HG02870 (cell line): ENCODE measurements at regions not wholly inside any gene's neighbourhood (a gene's known extent, or its start where the extent isn't known, plus 50 kb on each side); places are given as distances from the start of the nearest gene placed in this dataset.

Experiments used
- ATAC-seq: cut with Tn5 transposase; IDR thresholded peaks from one replicate; pipeline ENCODE4 v1.9.1; 2021; ENCODE audit warnings: mild to moderate bottlenecking, moderate library complexity; ENCODE audit not compliant: unreplicated experiment

DNA sequence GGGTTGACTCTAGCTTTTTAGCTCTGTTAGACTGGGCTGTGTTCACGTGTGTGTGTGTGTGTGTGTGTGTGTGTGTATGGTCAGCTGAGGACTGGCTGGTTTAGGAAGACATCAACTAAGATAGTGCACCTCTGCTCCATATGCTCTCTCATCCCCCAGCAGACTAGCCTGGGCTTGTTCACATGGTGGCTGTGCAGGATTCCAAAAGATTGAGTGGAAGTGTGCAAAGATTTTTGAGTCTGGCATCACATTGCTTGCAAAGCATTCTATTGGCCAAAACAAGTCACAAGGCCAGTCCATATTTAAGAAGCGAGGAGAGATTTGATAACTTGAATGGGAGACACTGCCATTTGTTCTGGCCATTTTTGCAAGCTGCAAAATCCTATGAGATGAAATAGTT lies 79.7 kb upstream of the C11orf87 start:
- ATAC-seq: no peak

DNA sequence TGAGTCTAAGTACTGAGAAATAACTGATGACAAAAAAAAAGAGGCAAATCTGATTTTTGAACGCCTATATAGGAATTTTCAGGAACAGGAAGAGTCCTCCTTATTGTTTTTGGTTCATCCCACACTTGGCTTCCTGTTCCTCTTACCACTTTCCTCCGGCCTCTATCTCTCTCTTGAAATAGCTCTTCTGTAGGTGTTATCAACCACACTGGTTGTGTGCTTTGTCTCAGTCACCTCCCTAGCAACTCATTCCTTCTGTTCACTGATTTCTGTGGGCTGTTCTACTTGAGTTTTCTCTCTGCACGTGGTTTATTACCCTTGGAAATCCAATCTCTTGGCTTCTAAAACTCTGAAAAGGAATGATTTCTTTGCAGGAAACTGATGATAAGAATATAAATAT lies 78.7 kb upstream of the C11orf87 start:
- no peak for ATAC-seq

DNA sequence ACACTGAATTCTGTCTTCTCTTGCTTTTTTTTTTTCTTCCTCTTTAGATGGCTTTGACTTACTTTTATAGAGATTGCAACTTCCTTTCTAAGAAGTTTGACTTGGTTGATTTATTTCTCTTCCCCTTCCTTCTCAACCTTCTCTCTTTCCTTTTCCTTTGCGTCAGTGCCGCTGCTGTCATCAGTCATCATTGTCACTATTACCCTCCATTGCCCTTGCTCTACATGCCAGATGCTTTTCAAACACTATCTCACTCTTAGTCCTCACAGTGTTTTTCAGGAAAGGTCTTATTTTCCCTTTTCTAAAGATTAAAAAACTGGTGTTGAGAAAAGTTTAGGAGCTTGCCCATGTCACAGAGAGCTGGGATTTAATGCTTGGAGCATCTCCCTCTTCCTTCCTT lies 74.7 kb upstream of the C11orf87 start:
- no peak for ATAC-seq

DNA sequence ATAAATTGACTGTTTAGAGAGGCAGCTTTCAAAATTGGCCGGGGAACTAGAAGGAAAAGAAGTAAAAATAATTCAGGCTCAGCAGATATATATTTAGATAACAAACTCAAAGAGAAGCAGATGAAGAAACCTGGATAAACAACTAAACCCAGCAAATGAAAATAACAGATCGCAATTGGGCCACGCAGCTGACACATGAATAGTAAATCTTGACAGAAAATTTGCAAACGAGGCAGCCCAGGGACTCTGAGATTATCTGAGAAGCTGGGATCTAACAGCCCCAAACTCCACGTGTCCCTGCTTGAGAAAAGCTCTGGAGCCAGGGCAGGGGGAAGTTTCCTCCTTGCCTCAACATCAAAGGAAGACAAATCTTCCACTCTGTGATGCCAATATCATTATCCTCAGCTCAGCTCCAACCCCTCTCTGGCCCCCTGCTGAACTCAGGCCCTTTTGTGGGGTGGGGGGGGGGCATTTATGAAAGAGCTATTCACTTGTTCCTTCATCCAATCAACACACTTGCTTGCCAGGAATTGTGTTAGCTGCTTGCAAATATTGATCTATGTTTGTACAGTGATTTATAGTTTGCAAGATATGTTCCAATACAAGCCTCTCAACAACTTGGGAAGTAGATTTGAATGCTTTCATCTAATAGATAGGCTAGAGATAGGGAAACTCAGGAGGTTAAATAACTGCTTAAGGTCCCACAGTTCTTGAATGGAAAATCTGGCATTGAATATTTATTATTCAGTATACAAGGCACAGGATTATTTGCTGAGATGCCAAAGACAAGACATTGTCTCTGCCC lies 72.5 kb upstream of the C11orf87 start:
- ATAC-seq: no peak

DNA sequence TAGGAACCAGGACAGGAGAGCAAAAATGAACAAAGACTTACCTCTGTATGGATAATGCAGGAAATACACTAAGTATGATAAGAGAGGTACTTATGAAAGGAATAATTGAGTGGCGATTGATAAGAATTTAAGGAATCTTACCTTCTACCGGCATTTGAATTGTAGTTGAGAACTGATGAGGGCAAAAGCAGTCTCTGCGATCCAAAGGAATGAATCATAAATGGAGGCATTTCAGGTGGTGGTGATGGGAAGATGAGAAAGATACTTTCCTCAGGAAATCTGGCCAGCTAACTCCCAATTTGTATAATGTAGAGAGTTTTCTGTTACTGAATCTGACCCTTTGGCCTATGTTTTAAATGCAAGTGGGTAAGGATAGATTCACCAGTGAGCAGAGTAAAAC lies 71.9 kb upstream of the C11orf87 start:
- no peak for ATAC-seq

DNA sequence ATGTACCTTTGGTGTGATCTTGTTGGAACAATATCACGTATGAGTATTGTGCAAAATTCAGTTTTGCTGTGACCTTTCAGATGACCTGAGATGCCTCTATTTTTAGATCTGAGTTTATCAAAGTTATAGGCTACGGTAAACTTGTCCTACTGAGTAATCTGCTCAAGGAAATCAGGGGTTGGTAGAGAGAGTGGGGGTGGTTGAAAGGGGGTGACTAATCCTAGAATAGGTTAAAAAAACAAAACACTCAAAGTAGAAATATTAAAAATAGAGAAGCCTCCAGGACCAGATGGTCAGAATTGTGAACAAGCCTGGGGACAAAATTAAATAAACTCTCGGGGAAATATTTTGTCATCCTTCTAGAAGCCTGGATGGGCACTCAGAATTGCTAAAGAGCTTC lies 59.9 kb upstream of the C11orf87 start:
- no peak for ATAC-seq

DNA sequence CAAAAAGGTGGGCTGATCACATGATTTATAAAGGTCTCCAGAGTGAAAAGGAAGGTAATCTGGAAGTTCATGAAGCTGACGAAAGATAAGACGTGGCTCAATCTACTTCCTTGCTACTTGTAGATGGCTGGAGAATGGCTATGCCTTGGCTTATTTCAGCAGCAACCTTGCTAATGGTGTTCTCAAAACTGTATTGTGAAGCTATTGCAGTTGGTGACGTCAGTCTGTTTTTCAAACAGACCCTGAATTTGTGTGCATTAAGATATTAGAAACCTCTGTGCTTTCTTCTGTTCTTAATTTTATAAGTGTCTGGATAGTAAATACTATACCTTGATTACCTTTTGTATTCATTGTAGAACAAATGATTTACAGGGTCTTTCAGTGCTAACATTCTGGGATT lies 58.3 kb upstream of the C11orf87 start:
- ATAC-seq: no peak

DNA sequence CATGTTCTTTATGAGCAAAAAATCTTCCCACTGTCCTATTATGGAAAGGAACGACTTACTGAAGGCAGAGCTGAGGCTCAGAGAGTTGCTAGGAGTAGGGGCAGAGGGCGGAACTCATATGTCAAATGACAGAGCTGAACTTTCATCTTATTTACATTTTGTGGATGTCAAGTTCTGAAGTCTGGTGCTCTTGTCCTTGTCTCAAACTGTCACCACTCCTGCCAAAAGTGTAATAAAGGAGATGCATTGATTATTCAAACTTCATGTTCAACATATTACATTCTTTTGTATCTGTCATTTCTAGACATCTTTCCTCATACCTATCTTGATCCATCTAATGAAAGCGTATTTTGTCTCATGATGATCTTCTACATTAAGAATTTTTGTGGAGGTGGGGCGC lies 57.1 kb upstream of the C11orf87 start:
- ATAC-seq: no peak

DNA sequence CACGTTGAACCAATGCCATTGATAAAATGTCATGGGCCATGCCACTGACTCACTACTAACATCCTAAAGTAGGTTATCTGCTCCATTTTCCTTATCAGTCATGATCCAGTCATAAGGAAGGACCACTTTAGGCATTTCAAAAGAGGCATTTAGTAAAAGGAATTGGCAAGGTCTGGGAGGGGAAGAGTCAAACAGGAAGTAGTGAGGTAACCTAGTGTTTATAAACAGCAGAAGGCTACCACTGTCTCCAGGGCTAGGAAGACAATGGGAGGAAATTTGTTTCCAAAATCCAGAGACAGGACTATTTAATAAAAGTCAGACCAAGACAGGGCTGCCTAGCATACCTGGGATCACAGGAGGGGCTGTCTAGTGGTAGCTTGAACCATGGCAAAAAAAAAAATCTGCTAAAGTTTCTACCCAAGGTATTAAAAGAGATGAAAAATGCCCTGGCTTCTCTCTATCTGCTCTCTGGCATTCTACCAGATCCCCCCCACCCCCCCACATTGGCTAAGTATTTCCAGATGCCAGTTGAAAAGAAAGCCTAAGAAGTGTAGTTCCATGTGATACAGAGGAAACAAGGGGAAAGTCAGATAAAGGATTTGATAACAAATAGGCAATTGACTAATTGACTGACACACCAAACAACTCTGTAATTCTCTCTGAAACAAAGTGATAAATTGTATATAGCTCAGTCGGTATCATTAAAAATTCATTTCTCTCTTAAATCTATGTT lies 50.4 kb upstream of the C11orf87 start:
- ATAC-seq: no peak
